Epithelial cell of prostate (primary cell): ENCODE measurements at regions not wholly inside any gene's neighbourhood (a gene's known extent, or its start where the extent isn't known, plus 50 kb on each side); places are given as distances from the start of the nearest gene placed in this dataset.

Experiments
- DNase-seq: peaks from one replicate; pipeline ENCODE4 v3.0.0-alpha.2; 2011; ENCODE audit warnings: low read depth, low spot score
- H3K27ac ChIP-seq: fragments of 450-650 bp; 2 replicates; pipeline ENCODE4 v1.5.1; 2017; ENCODE audit warnings: mild to moderate bottlenecking

DNA sequence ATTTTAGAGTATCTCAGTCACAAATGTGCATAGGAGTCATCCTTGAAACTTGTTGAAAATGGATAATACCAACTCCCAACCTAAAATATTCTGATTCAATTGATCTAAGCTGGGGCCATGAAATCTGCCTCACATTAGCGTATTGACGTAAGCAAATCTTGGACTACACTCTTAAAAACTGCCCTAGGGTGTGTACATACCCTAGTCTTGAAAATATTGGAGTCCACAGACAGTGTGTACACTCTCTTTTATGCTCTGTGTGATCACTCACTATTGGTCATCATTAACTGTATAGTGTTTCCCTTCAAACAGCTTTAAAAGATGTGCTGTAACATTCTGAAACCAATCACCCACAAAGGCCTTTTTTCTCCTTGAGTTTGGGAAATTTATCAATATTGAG, 102.9 kb upstream of the FERD3L start:
- no peak for DNase-seq
- no peak overlapping the region for H3K27ac ChIP-seq

- no peak overlapping the region for H3K27ac ChIP-seq
- DNase-seq, result no peak
Measured at GRCh38 chr7:19247017-19247416, 101.8 kb upstream of the FERD3L start.

DNA sequence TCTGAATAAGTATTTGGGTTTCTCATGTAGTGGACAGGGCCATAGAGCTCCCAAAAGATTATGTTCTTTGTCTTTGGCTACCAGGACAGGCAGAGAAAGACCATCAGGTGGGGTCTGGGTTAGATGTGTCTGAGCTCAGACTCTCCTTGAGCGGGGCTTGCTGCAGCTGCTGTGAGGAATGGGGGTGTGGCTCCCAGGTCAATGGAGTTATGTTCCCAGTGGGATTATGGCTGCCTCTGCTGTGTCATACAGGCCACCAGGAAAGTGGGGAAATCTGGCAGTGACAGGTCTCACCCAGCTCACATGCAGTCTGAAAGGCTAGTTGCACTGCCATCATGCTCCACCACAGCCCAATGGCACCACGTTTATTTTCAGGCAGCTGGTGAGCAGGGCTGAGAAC, 97.0 kb upstream of the FERD3L start:
- H3K27ac ChIP-seq, result no peak overlapping the region
- no peak for DNase-seq

- H3K27ac ChIP-seq, result no peak overlapping the region
- no peak for DNase-seq
Measured at GRCh38 chr7:19239951-19240350, 94.7 kb upstream of the FERD3L start.

GRCh38 chr7:19235680-19236079, 90.5 kb upstream of the FERD3L start:
- no peak for DNase-seq
- no peak overlapping the region for H3K27ac ChIP-seq

DNA sequence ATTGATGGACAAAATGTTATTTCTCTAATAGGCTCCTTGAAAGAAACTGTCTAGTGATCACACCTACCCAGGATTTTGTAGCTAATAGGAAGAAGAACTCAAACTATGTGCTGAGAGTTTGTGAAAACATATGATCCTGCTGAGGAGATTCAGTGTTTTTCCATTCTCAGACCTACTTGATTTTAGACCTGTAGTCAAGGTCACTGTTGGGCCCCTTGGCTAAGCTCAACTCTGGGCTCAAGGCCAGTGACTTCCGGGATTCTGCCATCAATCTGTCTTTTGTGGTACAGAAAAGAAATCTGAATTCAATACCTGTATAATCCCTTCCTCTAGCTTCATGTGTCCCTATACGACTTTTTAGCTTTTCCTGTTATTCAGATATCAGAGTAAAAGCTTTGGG, 79.7 kb upstream of the FERD3L start:
- no peak for DNase-seq
- no peak overlapping the region for H3K27ac ChIP-seq

GRCh38 chr7:19215412-19215811, 70.2 kb upstream of the FERD3L start:
- no peak for DNase-seq
- H3K27ac ChIP-seq, result no peak overlapping the region

GRCh38 chr7:19213746-19214145, 68.5 kb upstream of the FERD3L start:
- H3K27ac ChIP-seq, result no peak overlapping the region
- DNase-seq, result no peak

DNA sequence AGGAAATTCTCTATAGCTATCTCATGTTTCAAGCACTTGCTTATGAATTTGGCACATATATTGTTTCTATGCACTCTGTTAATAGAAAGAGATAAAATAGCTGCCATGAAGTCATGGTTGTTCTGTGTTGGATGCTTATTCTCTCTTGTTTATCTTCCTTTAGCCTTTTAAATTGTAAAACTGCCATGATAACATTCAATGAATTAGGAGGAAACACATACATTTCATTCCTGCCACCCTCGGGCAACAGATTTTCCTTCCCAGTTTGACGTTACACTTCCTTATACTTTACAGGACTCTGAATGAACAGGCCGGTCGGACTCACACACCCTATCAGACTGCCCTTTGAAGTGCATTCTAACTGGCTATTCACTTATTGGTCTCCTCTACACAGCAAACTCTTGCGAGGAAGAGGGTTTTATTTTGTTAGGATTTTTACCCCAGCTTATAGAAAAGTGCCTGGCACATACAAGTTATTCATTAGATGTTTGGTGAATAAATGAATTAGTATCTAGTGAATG, 65.7 kb upstream of the FERD3L start:
- no peak for DNase-seq
- H3K27ac ChIP-seq, result no peak overlapping the region

- DNase-seq, result no peak
- H3K27ac ChIP-seq, result no peak overlapping the region
Measured at GRCh38 chr7:19209166-19209696, 64.0 kb upstream of the FERD3L start.

DNA sequence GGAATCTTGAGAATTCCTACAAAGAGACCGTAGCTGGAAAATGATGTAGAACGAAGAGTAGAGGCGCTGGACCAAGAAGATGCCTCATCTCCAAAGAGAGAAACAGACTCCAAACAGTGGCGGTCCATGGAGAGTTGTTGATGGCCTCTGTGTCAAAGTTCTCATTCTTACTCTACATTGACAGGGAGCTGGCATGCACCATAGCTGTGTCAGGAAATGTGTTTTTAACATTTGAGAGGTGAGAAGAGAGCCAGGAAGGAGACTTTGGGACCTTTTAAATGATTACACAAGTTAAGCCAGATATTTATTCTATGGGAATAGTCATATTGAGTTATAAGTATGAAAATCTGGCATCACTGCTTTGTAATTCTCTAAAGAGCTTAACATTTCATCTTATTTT, 61.5 kb upstream of the FERD3L start:
- DNase-seq, result no peak
- no peak overlapping the region for H3K27ac ChIP-seq

GRCh38 chr7:19203686-19204085, 58.5 kb upstream of the FERD3L start:
- no peak for DNase-seq
- H3K27ac ChIP-seq, result no peak overlapping the region

DNA sequence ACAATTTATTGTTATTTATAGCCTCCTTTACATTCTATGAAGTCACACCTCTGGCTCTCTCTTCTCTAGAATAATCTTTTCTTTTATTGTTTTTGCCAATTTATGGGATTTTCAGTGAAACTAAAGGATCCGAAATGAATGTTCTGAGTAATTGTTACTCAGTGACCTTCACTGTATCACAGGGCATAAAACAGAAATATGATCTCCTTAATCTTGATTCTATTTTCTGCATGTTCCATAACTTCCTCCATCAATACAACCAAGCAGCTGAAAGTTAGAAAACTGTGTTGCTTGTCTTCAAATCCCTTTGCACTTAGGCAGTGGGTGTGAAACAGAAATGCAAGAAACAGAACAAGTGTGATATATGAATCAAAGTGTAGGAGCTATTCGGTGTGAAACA, 57.4 kb upstream of the FERD3L start:
- no peak overlapping the region for H3K27ac ChIP-seq
- DNase-seq, result no peak
